ENCODE measurements at regions not wholly inside any gene's neighbourhood (a gene's known extent, or its start where the extent isn't known, plus 50 kb on each side); places are given as distances from the start of the nearest gene placed in this dataset.

DNA sequence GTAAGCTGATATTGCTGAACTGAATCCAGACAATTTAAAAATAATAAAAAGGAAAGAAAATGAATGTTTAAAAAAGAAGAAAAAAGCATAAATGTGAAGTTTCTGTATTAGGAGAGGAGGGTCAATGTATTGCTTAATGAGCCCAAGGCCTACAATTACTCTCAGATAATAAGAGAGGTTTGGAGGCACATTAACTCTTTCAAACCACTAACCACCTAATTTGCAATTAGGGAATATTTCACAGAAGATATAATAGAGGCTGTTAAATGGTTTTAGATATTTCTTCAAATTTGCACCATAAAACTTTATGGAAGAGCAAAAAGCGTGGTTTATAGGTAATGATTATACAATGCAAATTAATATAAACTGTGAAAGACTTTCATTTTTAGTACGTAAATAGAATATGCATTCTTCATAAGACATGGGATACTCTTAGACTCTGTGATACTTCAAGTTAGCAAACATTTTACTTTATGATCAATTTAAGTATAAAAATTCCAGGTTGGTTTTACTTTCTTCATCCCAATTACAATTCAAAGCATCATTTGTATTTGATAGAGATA is 364.2 kb upstream of the GALNTL6 start:
- Histone ChIP-seq H3K4me3 (ENCODE audit: low read length in 3 of 3) (no peak overlapping the region), H3K27me3 (ENCODE audit: control insufficient read depth, insufficient read depth, low read length) (no peaks in the 10 kb centered on the region), H3K36me3 (ENCODE audit: control insufficient read depth in 2 of 3, insufficient read depth in 3 of 3, low read length in 3 of 3) (no peaks in the 10 kb centered on the region), H3K9ac (ENCODE audit: low read length in 3 of 3) (no peak overlapping the region), H3K27ac (ENCODE audit: low read depth in 2 of 2, low read length in 2 of 2) (no peak overlapping the region), H3K4me1 (ENCODE audit: control insufficient read depth in 2 of 3, insufficient read depth in 2 of 3, low read depth in 1 of 3, low read length in 3 of 3) (no peaks in the 10 kb centered on the region), H3K9me3 (ENCODE audit: control insufficient read depth in 2 of 3, insufficient read depth in 1 of 3, low read length in 3 of 3) (no peaks in the 10 kb centered on the region)
- DNase-seq (no peak), FAIRE-seq (no peak)
- TF ChIP-seq, protein P1, sequence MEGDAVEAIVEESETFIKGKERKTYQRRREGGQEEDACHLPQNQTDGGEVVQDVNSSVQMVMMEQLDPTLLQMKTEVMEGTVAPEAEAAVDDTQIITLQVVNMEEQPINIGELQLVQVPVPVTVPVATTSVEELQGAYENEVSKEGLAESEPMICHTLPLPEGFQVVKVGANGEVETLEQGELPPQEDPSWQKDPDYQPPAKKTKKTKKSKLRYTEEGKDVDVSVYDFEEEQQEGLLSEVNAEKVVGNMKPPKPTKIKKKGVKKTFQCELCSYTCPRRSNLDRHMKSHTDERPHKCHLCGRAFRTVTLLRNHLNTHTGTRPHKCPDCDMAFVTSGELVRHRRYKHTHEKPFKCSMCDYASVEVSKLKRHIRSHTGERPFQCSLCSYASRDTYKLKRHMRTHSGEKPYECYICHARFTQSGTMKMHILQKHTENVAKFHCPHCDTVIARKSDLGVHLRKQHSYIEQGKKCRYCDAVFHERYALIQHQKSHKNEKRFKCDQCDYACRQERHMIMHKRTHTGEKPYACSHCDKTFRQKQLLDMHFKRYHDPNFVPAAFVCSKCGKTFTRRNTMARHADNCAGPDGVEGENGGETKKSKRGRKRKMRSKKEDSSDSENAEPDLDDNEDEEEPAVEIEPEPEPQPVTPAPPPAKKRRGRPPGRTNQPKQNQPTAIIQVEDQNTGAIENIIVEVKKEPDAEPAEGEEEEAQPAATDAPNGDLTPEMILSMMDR (IDR thresholded peaks at IDR 0.05; ENCODE audit: borderline replicate concordance, extremely low read depth, insufficient read depth), result no peak
- intact Hi-C loops (cut with DNase I), result no loop called here

DNA sequence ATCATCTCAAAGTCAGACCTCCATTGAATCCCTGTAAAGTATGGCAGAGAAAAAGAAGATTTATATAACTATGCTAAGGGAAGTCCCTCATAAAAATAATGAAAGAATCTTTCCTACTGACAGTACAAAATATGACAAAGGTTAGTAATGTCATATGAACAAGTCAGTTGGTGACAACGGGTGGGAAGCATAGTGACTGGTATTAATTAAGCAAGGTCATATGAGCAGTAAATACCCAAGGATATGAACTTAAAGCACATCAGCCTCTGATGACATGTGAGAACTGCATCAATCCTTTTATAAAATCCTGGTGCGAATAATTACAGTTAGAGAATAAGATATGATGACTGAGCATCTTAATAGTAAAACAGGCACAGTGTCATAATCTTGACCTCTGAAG is 364.8 kb upstream of the GALNTL6 start:
- no peak overlapping the region for H3K4me3 ChIP-seq (ENCODE audit: low read length in 3 of 3)
- FAIRE-seq, result no peak

DNA sequence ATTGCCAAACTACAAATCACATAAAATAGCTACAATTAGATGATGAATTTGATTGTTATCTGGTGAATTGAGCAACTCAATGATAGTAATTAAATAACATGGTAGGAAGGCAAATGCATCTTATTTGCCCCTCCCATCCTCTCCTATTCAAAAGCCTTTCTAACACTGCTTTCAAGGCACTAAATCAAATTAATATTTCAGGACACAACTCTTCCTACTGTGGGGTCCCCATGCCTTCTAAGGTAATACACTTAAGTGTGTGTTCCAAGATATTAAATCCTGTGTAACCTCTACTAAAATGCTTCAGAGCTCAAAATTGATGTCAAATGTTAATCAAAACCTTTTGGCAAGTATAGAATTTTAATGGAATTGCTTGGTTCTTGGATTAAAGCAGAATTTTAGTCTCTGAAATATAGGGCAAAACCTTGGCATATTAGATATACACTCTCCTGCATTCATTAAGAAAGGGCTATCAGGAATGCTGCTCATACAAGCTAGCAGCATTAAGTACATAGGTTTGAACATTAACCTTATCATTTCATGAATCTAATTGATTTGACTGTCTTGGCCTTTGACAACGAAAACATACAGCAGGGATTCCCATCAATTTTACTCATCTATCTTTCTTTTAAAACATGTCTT is 371.8 kb upstream of the GALNTL6 start:
- Histone ChIP-seq H3K4me1 (ENCODE audit: control insufficient read depth in 2 of 3, insufficient read depth in 2 of 3, low read depth in 1 of 3, low read length in 3 of 3) (no peaks in the 10 kb centered on the region), H3K27ac (ENCODE audit: low read depth in 2 of 2, low read length in 2 of 2) (no peak overlapping the region), H3K9me3 (ENCODE audit: control insufficient read depth in 2 of 3, insufficient read depth in 1 of 3, low read length in 3 of 3) (no peaks in the 10 kb centered on the region), H3K9ac (ENCODE audit: low read length in 3 of 3) (no peak overlapping the region), H3K27me3 (ENCODE audit: control insufficient read depth, insufficient read depth, low read length) (no peaks in the 10 kb centered on the region), H3K4me3 (ENCODE audit: low read length in 3 of 3) (no peak overlapping the region), H3K36me3 (ENCODE audit: control insufficient read depth in 2 of 3, insufficient read depth in 3 of 3, low read length in 3 of 3) (no peaks in the 10 kb centered on the region)
- TF ChIP-seq, protein P1 (IDR thresholded peaks at IDR 0.05; ENCODE audit: borderline replicate concordance, extremely low read depth, insufficient read depth), result no peak
- DNase-seq (no peak), FAIRE-seq (no peak)
- intact Hi-C loops (cut with DNase I), result no loop called here

More for the DNA sequence above, 364.8 kb upstream of the GALNTL6 start:
- no peaks in the 10 kb centered on the region for H3K9me3 ChIP-seq (ENCODE audit: control insufficient read depth in 2 of 3, insufficient read depth in 1 of 3, low read length in 3 of 3)
- H3K9ac ChIP-seq (ENCODE audit: low read length in 3 of 3), result no peak overlapping the region
- no peaks in the 10 kb centered on the region for H3K27me3 ChIP-seq (ENCODE audit: control insufficient read depth, insufficient read depth, low read length)
- intact Hi-C loops (cut with DNase I), result no loop called here
- no peak for DNase-seq
- H3K36me3 ChIP-seq (ENCODE audit: control insufficient read depth in 2 of 3, insufficient read depth in 3 of 3, low read length in 3 of 3), result no peaks in the 10 kb centered on the region
- no peaks in the 10 kb centered on the region for H3K4me1 ChIP-seq (ENCODE audit: control insufficient read depth in 2 of 3, insufficient read depth in 2 of 3, low read depth in 1 of 3, low read length in 3 of 3)
- TF ChIP-seq, protein P1 (IDR thresholded peaks at IDR 0.05; ENCODE audit: borderline replicate concordance, extremely low read depth, insufficient read depth), result no peak
- H3K27ac ChIP-seq (ENCODE audit: low read depth in 2 of 2, low read length in 2 of 2), result no peak overlapping the region

Measured in kidney (tissue), 13 donors.